OCI-LY7 (cell line): ENCODE measurements at regions not wholly inside any gene's neighbourhood (a gene's known extent, or its start where the extent isn't known, plus 50 kb on each side); places are given as distances from the start of the nearest gene placed in this dataset.

ENCODE experiments used
- BruUV-seq: library from RNA; stranded (reverse); fragments of 400-500 nt; replicated peaks from 2 replicates; lab custom pipeline; 2021; lab: Mats Ljungman, UMichigan
- CTCF ChIA-PET: fragments of 300-600 bp; sonication (Branson Sonifier 250); formaldehyde crosslinking; loops from one replicate; lab custom pipeline; 2022; ENCODE audit warnings: antibody characterized with exemption; ENCODE audit not compliant: unreplicated experiment; lab: Charles Lee
- POLR2A ChIA-PET: fragments of 300-600 bp; sonication (Branson Sonifier 250); formaldehyde crosslinking; loops from one replicate; lab custom pipeline; 2022; ENCODE audit warnings: antibody characterized with exemption; lab: Charles Lee
- DNase-seq: peaks from one replicate; pipeline ENCODE4 v3.0.0-alpha.2; 2015; ENCODE audit warnings: low spot score
- H2AFZ ChIP-seq: fragments of 200-600 bp; sonication (generic), shearing (Covaris generic); 2 replicates; pipeline ENCODE4 v1.6.1; 2014; ENCODE audit warnings: mild to moderate bottlenecking, antibody characterized with exemption, low read length, moderate library complexity
- H3K27ac ChIP-seq: fragments of 200-600 bp; sonication (generic); 2 replicates; pipeline ENCODE4 v1.5.1; 2014; ENCODE audit warnings: mixed run types, low read depth, mild to moderate bottlenecking, moderate library complexity, low read length, inconsistent platforms; ENCODE audit not compliant: poor library complexity, severe bottlenecking
- H3K36me3 ChIP-seq: fragments of 200-600 bp; sonication (generic); 2 replicates; pipeline ENCODE4 v1.6.1; 2014; ENCODE audit warnings: mild to moderate bottlenecking, antibody characterized with exemption, low read length, moderate library complexity, mixed read lengths; ENCODE audit not compliant: insufficient read depth
- H3K4me1 ChIP-seq: fragments of 200-600 bp; sonication (generic); 2 replicates; pipeline ENCODE4 v1.5.1; 2014; ENCODE audit warnings: mild to moderate bottlenecking, low read length; ENCODE audit not compliant: insufficient read depth, poor library complexity, severe bottlenecking
- H3K4me2 ChIP-seq: fragments of 200-600 bp; sonication (generic); 2 replicates; pipeline ENCODE4 v1.6.1; 2014; ENCODE audit warnings: mild to moderate bottlenecking, low read length
- H3K4me3 ChIP-seq: fragments of 200-600 bp; sonication (generic); 2 replicates; pipeline ENCODE4 v1.5.1; 2014; ENCODE audit warnings: mild to moderate bottlenecking, low read depth, low read length; ENCODE audit not compliant: poor library complexity, severe bottlenecking
- H3K79me2 ChIP-seq: fragments of 200-600 bp; sonication (generic); 2 replicates; pipeline ENCODE4 v1.6.1; 2016; ENCODE audit warnings: low read depth, mild to moderate bottlenecking, low read length, moderate library complexity, mixed read lengths; ENCODE audit not compliant: insufficient read depth
- H3K9me2 ChIP-seq: fragments of 200-600 bp; sonication (generic); 2 replicates; pipeline ENCODE4 v1.6.1; 2016; ENCODE audit warnings: mild to moderate bottlenecking, low read length, mixed read lengths; ENCODE audit not compliant: insufficient read depth
- H3K9me3 ChIP-seq: fragments of 200-600 bp; sonication (generic); 2 replicates; pipeline ENCODE4 v1.6.1; 2014; ENCODE audit warnings: mild to moderate bottlenecking, mixed run types, low read length, mixed read lengths
- H4K20me1 ChIP-seq: fragments of 200-600 bp; sonication (generic); 2 replicates; pipeline ENCODE4 v1.6.1; 2014; ENCODE audit warnings: mild to moderate bottlenecking, antibody characterized with exemption, low read length, moderate library complexity, mixed read lengths; ENCODE audit not compliant: insufficient read depth
- EZH2phosphoT487 ChIP-seq: fragments of 200-600 bp; sonication (generic); IDR thresholded peaks from 2 replicates; pipeline ENCODE4 v1.6.1; 2018; ENCODE audit warnings: low read depth, borderline replicate concordance, mild to moderate bottlenecking, mixed run types, antibody characterized with exemption, low read length, moderate library complexity, mixed read lengths
- intact Hi-C: fragments of 100-400 bp; cut with micrococcal nuclease; formaldehyde crosslinking; loops from one replicate; pipeline ENCODE4 v1.10.0; 2022; ENCODE audit not compliant: unreplicated experiment
- TF ChIP-seq, protein P1 (sequence below): fragments of 200-600 bp; sonication (generic); conservative IDR thresholded peaks from 2 replicates; pipeline ENCODE4 v1.5.1; 2014; ENCODE audit warnings: mild to moderate bottlenecking, antibody characterized with exemption, low read length, moderate library complexity, mixed read lengths

GRCh38 chr2:6203291-6203959 is 511.2 kb downstream of the SOX11 start:
- Histone ChIP-seq H3K4me1 (no peaks in the 10 kb centered on the region), H3K36me3 (no peaks in the 10 kb centered on the region), H3K4me2 (no peak overlapping the region), H3K4me3 (no peak overlapping the region), H4K20me1 (no peaks in the 10 kb centered on the region), H3K9me3 (0 out of 2 replicates have a peak, but pooled peaks cover 2% of the 10 kb centered on the region), H3K9me2 (no peaks in the 10 kb centered on the region), H2AFZ (no peak overlapping the region), H3K79me2 (no peaks in the 10 kb centered on the region), H3K27ac (no peak overlapping the region)
- no TSS peak for BruUV-seq
- ChIA-PET POLR2A (no interaction called here), CTCF (no interaction called here)
- TF ChIP-seq, protein P1, sequence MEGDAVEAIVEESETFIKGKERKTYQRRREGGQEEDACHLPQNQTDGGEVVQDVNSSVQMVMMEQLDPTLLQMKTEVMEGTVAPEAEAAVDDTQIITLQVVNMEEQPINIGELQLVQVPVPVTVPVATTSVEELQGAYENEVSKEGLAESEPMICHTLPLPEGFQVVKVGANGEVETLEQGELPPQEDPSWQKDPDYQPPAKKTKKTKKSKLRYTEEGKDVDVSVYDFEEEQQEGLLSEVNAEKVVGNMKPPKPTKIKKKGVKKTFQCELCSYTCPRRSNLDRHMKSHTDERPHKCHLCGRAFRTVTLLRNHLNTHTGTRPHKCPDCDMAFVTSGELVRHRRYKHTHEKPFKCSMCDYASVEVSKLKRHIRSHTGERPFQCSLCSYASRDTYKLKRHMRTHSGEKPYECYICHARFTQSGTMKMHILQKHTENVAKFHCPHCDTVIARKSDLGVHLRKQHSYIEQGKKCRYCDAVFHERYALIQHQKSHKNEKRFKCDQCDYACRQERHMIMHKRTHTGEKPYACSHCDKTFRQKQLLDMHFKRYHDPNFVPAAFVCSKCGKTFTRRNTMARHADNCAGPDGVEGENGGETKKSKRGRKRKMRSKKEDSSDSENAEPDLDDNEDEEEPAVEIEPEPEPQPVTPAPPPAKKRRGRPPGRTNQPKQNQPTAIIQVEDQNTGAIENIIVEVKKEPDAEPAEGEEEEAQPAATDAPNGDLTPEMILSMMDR = no peak
- TF ChIP-seq EZH2phosphoT487 = no peak
- no peak for DNase-seq
- intact Hi-C loops = no loop called here

- H3K9me3 ChIP-seq = no peaks in the 10 kb centered on the region
- intact Hi-C loops = no loop called here
- no peaks in the 10 kb centered on the region for H3K36me3 ChIP-seq
- H3K9me2 ChIP-seq = no peaks in the 10 kb centered on the region
- CTCF ChIA-PET = no interaction called here
- H3K4me2 ChIP-seq = no peak overlapping the region
- H4K20me1 ChIP-seq = no peaks in the 10 kb centered on the region
- H3K79me2 ChIP-seq = no peaks in the 10 kb centered on the region
- TF ChIP-seq EZH2phosphoT487 = no peak
- no peak overlapping the region for H2AFZ ChIP-seq
- H3K4me1 ChIP-seq = no peaks in the 10 kb centered on the region
- no TSS peak for BruUV-seq
- no peak overlapping the region for H3K4me3 ChIP-seq
- DNase-seq = no peak
- no peak overlapping the region for H3K27ac ChIP-seq
- POLR2A ChIA-PET = interaction anchor here (0.6 to 0.8 kb wide), 2 partner anchors 12 to 103 kb away, joined by 4 read pairs; no protein-coding TSS in a partner anchor
Observed at GRCh38 chr2:6206882-6207281, 514.7 kb downstream of the SOX11 start.

DNA sequence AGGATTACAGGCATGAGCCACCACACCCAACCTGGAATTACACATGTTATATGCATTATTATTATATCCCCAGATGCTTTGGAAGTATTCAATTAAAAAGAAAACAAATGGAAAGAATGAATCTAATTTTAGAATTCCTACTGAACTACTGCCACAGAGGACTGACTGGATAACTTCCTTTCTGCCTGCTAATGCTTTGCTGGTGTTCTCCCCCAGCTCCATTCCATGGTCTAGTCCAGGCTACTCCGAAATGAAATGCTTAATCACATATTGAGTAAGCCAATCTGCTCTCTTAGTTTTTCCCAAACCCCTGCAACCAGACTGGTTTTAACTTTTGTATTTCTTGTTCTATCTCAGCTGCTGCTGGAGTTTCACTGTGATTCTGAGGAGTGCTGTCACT is 519.1 kb downstream of the SOX11 start:
- Histone ChIP-seq H4K20me1 (no peaks in the 10 kb centered on the region), H3K27ac (no peak overlapping the region), H2AFZ (no peak overlapping the region), H3K79me2 (no peaks in the 10 kb centered on the region), H3K36me3 (no peaks in the 10 kb centered on the region), H3K4me3 (no peak overlapping the region), H3K4me2 (no peak overlapping the region), H3K4me1 (peaks cover 15% of the 10 kb centered on the region), H3K9me3 (no peaks in the 10 kb centered on the region), H3K9me2 (no peaks in the 10 kb centered on the region)
- BruUV-seq = no TSS peak
- POLR2A ChIA-PET = interaction anchor here (0.6 kb wide), 2 partner anchors 30 to 35 kb away, joined by 3 read pairs; no protein-coding TSS in a partner anchor
- intact Hi-C loops = no loop called here
- TF ChIP-seq EZH2phosphoT487 = no peak
- TF ChIP-seq, protein P1 = no peak
- no peak for DNase-seq
- CTCF ChIA-PET = no interaction called here
